ENCODE measurements at regions not wholly inside any gene's neighbourhood (a gene's known extent, or its start where the extent isn't known, plus 50 kb on each side); places are given as distances from the start of the nearest gene placed in this dataset.

- Histone ChIP-seq H3K4me1 (no peaks in the 10 kb centered on the region), H3K36me3 (no peaks in the 10 kb centered on the region), H3K4me3 (no peak overlapping the region), H3K9me3 (replicated peaks) (peaks cover 14% of the 10 kb centered on the region), H3K27me3 (ENCODE audit: low read depth) (no peaks in the 10 kb centered on the region), H3K27ac (replicated peaks) (no peak overlapping the region)
- peak; percentile 23 for DNase-seq
- TF ChIP-seq CTCF (IDR thresholded peaks at IDR 0.05; ENCODE audit: borderline replicate concordance): peak; percentile 43
- intact Hi-C loops (cut with micrococcal nuclease): no loop called here
Observed at GRCh38 chr14:86654558-86655184, 1124.7 kb downstream of the FLRT2 start.

- Histone ChIP-seq H3K27ac (replicated peaks) (no peak overlapping the region), H3K4me1 (no peaks in the 10 kb centered on the region), H3K27me3 (ENCODE audit: low read depth) (no peaks in the 10 kb centered on the region), H3K36me3 (no peaks in the 10 kb centered on the region), H3K4me3 (no peak overlapping the region), H3K9me3 (replicated peaks) (peaks cover 14% of the 10 kb centered on the region)
- no peak for TF ChIP-seq CTCF (IDR thresholded peaks at IDR 0.05; ENCODE audit: borderline replicate concordance)
- intact Hi-C loops (cut with micrococcal nuclease): no loop called here
- DNase-seq: no peak
Observed at GRCh38 chr14:86652526-86652925, 1122.6 kb downstream of the FLRT2 start.

- no peak for TF ChIP-seq CTCF (IDR thresholded peaks at IDR 0.05; ENCODE audit: borderline replicate concordance)
- peaks cover 18% of the 10 kb centered on the region for H3K9me3 ChIP-seq (replicated peaks)
- no peaks in the 10 kb centered on the region for H3K27me3 ChIP-seq (ENCODE audit: low read depth)
- H3K4me3 ChIP-seq: no peak overlapping the region
- intact Hi-C loops (cut with micrococcal nuclease): no loop called here
- DNase-seq: no peak
- H3K36me3 ChIP-seq: no peaks in the 10 kb centered on the region
- H3K27ac ChIP-seq (replicated peaks): no peak overlapping the region
- no peaks in the 10 kb centered on the region for H3K4me1 ChIP-seq
Observed at GRCh38 chr14:86646696-86647690, 1117.0 kb downstream of the FLRT2 start.

GRCh38 chr14:86646125-86646524 is 1116.2 kb downstream of the FLRT2 start:
- no peaks in the 10 kb centered on the region for H3K4me1 ChIP-seq
- no peak for DNase-seq
- H3K9me3 ChIP-seq (replicated peaks): peaks cover 15% of the 10 kb centered on the region
- H3K36me3 ChIP-seq: no peaks in the 10 kb centered on the region
- intact Hi-C loops (cut with micrococcal nuclease): no loop called here
- TF ChIP-seq CTCF (IDR thresholded peaks at IDR 0.05; ENCODE audit: borderline replicate concordance): no peak
- H3K27me3 ChIP-seq (ENCODE audit: low read depth): no peaks in the 10 kb centered on the region
- no peak overlapping the region for H3K4me3 ChIP-seq
- no peak overlapping the region for H3K27ac ChIP-seq (replicated peaks)

GRCh38 chr14:86641310-86641709 is 1111.4 kb downstream of the FLRT2 start:
- no peak for DNase-seq
- no peak for TF ChIP-seq CTCF (IDR thresholded peaks at IDR 0.05; ENCODE audit: borderline replicate concordance)
- no peaks in the 10 kb centered on the region for H3K36me3 ChIP-seq
- peaks cover 15% of the 10 kb centered on the region for H3K9me3 ChIP-seq (replicated peaks)
- H3K4me1 ChIP-seq: no peaks in the 10 kb centered on the region
- no peak overlapping the region for H3K4me3 ChIP-seq
- no peaks in the 10 kb centered on the region for H3K27me3 ChIP-seq (ENCODE audit: low read depth)
- H3K27ac ChIP-seq (replicated peaks): no peak overlapping the region
- intact Hi-C loops (cut with micrococcal nuclease): no loop called here
